Heart left ventricle (tissue), 16 donors: ENCODE measurements at regions not wholly inside any gene's neighbourhood (a gene's known extent, or its start where the extent isn't known, plus 50 kb on each side); places are given as distances from the start of the nearest gene placed in this dataset.

Source experiments
- ATAC-seq, 4 donors: fragments of 200-7000 bp; cut with Tn5 transposase; one replicate each; pipeline ENCODE4 v1.9.1; 2020 to 2022; ENCODE audit warnings: moderate library complexity in 4 of 4, mild to moderate bottlenecking in 3 of 4, moderate number of reproducible peaks in 1 of 4
- DNase-seq, 5 donors: peaks; one replicate each; pipeline ENCODE4 v3.0.0-alpha.2; 2020
- H3K27ac ChIP-seq, 12 donors: fragments of 200-600 bp; sonication (generic) in 4 of 12; one replicate each; pipeline versions ENCODE4 v1.5.0 to v1.8.0; 2016 to 2022; ENCODE audit warnings: mild to moderate bottlenecking in 2 of 12
- H3K27me3 ChIP-seq, 9 donors: fragments of 200-600 bp; sonication (generic) in 2 of 9; one replicate each; pipeline versions ENCODE4 v1.5.1 to v1.8.0; 2016 to 2022; ENCODE audit warnings: mild to moderate bottlenecking in 3 of 9
- H3K36me3 ChIP-seq, 9 donors: fragments of 200-600 bp; sonication (generic) in 2 of 9; one replicate each; pipeline versions ENCODE4 v1.5.0 to v1.8.0; 2018 to 2022; ENCODE audit warnings: mild to moderate bottlenecking in 2 of 9
- H3K4me1 ChIP-seq, 12 donors: fragments of 200-600 bp; sonication (generic) in 4 of 12; one replicate each; pipeline versions ENCODE4 v1.5.0 to v1.8.0; 2016 to 2022; ENCODE audit warnings: mild to moderate bottlenecking in 3 of 12
- H3K4me3 ChIP-seq, 12 donors: fragments of 200-600 bp; sonication (generic) in 4 of 12; one replicate each; pipeline versions ENCODE4 v1.5.0 to v1.8.0; 2017 to 2022; ENCODE audit warnings: mild to moderate bottlenecking in 9 of 12, moderate library complexity in 4 of 12
- H3K9me3 ChIP-seq, 12 donors: fragments of 200-600 bp; sonication (generic) in 4 of 12; one replicate each; pipeline versions ENCODE4 v1.5.0 to v1.8.0; 2016 to 2022; ENCODE audit warnings: mild to moderate bottlenecking in 1 of 12
- POLR2A ChIP-seq, 2 donors: fragments of 450-650 bp; IDR thresholded peaks; one replicate each; pipeline ENCODE4 v1.6.1; 2017; ENCODE audit warnings: antibody characterized with exemption in 2 of 2, mild to moderate bottlenecking in 2 of 2, moderate library complexity in 2 of 2
- WGBS, 4 donors: extraction: QIAGEN DNeasy Blood & Tissue Kit in 2 of 4; methylation state at CpG; one replicate each; pipeline versions ENCODE4 v1.1.5 to v1.1.7; 2013 to 2018; 5-methylcytosine and 5-hydroxymethylcytosine counted together
- intact Hi-C, 10 donors: fragments of 100-400 bp; cut with DNase I; formaldehyde crosslinking; loops; one replicate each; pipeline versions ENCODE4 v1.11.1 to v1.14.2; 2022
- TF ChIP-seq, protein P1 (sequence below), 12 donors: fragments of 200-600 bp; sonication (generic) in 4 of 12; IDR thresholded peaks; one replicate each; pipeline versions ENCODE4 v1.5.0 to v1.8.0; 2018 to 2022; ENCODE audit warnings: antibody characterized with exemption in 12 of 12, mild to moderate bottlenecking in 5 of 12
- donor health status: ischemic (EF 13 %, LVEDD 7.1; RV severe dilation, severe dysfunction).
- donor health status: healthy with polysubstance abuse.
- donor health status: DM: no; HTN: yes; CAD: no.
- donor health status: DM: no; HTN: no; CAD: no.
- donor health status: ischemic (EF 25% LVEDD 6.9; RV normal size, moderate dysfunction).
- donor health status: ischemic (EF 25% LVEDD 5.7; RV mildly dilated, moderate dysfunction).
- donor health status: healthy.
- donor health status: DM: yes; HTN: yes; CAD: no.
- donor health status: ischemic (EF 35%, LVEDD 5.7; RV mildly dilated, moderate dysfunction).
- donor health status: nonischemic (EF 11% LVEDD 7.7; RV severe dilation, severe dysfunction).
- donor health status: DM: yes; HTN: yes; CAD: no.
- donor health status: PGD.
- donor health status: ischemic (EF 29% LVEDD 5.4; RV normal size, mild dysfunction).
- donor health status: nonischemic (EF 23%, LVEDD 6.1; RV moderate dilation, normal function).

DNA sequence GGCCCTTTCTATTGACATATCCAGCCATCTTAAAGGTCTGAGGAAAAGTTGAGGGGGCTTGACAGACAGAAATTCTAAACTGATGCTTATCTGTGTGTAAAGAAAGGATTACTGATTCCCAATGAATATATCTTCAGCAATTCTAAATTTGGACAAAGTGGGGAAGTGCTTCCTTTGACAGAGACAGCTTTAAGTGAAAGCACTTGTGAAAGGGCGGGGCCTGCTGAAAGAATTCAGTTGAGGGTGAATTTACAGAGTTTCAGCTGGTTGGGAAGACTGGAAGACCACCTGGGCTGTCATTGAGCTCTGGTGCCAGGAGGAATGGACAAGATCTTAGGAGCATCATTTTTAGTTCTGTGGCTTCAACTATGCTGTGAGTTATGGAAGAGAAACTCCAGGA, 412.5 kb upstream of the OR4E1 start:
- Histone ChIP-seq H3K27ac (no peak overlapping the region), H3K9me3 (no peaks in the 10 kb centered on the region), H3K4me3 (no peak overlapping the region), H3K27me3 (no peaks in the 10 kb centered on the region), H3K36me3 (no peaks in the 10 kb centered on the region), H3K4me1 (peaks cover 0 to 5% (median 0%) of the 10 kb centered on the region in 12 donors)
- DNase-seq (no peak), ATAC-seq (no peak)
- intact Hi-C loops, result no loop called here
- no peak for TF ChIP-seq POLR2A (IDR thresholded peaks at IDR 0.05)
- TF ChIP-seq, protein P1, sequence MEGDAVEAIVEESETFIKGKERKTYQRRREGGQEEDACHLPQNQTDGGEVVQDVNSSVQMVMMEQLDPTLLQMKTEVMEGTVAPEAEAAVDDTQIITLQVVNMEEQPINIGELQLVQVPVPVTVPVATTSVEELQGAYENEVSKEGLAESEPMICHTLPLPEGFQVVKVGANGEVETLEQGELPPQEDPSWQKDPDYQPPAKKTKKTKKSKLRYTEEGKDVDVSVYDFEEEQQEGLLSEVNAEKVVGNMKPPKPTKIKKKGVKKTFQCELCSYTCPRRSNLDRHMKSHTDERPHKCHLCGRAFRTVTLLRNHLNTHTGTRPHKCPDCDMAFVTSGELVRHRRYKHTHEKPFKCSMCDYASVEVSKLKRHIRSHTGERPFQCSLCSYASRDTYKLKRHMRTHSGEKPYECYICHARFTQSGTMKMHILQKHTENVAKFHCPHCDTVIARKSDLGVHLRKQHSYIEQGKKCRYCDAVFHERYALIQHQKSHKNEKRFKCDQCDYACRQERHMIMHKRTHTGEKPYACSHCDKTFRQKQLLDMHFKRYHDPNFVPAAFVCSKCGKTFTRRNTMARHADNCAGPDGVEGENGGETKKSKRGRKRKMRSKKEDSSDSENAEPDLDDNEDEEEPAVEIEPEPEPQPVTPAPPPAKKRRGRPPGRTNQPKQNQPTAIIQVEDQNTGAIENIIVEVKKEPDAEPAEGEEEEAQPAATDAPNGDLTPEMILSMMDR (IDR thresholded peaks at IDR 0.05), result no peak
- WGBS, 4 donors, result 79 to 91% (median 86%) methylated on average over 1 of the region's 1 CpG

DNA sequence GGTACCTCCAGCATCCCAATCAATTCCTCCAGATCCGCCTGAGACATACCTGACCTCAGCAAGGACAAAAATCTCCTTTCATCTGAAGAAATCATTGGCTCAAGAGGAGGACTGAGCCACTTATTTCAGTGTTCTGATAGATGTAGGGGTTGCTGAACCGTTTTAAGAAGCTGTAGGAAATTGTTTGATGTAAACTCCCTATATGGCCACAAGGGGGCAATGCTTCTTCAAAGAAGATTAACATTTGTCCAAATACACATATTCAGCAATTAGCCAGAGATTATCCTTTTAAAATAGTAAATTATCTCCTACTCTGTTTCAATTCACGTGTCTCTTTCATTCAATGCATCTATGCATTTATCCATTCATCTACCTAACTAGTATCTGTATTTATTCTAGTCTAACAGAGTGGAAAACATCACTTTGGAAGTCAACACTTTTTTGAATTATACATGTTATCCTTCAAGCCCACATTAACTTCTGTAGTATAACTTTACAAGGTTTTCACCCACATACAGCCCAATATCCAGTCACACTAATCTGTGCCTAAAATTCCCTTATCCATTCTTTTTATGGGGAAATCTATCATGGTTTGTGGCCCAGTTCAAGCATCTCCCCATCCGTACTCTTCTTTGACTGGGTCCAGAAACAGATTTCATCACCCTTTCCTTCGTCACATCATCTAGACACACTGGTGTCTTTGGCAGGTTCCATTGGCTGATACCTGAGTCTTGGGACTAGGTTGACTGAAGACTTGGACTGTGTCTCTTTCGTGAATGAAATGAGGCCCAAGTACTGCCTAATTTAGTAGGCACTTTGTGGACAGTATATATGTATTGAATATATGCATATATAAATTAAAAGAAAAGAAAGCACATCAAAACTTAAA, 411.0 kb upstream of the OR4E1 start:
- no peak for ATAC-seq
- Histone ChIP-seq H3K4me3 (no peak overlapping the region), H3K9me3 (no peaks in the 10 kb centered on the region), H3K4me1 (peaks cover 0 to 5% (median 0%) of the 10 kb centered on the region in 12 donors), H3K27me3 (no peaks in the 10 kb centered on the region), H3K27ac (no peak overlapping the region), H3K36me3 (no peaks in the 10 kb centered on the region)
- TF ChIP-seq, protein P1 (IDR thresholded peaks at IDR 0.05), result peak; percentile 61 to 88 (median 76)
- no peak for TF ChIP-seq POLR2A (IDR thresholded peaks at IDR 0.05)
- intact Hi-C loops, result no loop called here
- DNase-seq, result no peak
- WGBS, 4 donors, result 41 to 45% (median 43%) methylated on average over 6 of the region's 6 CpGs

DNA sequence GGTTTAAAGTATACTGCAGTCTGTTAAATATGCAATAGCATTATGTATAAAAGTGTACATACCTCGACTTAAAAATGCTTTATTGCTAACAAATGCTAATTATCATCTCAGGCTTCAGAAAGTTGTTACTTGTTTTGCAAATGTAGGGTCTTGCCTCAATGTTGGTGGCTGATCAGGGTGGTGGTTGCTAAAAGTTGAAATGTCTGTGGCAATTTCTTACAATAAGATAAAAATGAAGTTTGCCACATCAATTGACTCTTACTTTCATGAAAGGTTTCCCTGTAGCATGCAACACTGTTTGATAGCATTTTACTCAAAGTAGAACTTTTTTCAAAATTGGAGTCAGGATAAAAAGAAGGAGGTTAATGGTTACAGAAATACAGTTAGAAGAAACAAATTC, 407.7 kb upstream of the OR4E1 start:
- intact Hi-C loops, result no loop called here
- Histone ChIP-seq H3K27me3 (no peaks in the 10 kb centered on the region), H3K36me3 (no peaks in the 10 kb centered on the region), H3K4me1 (no peaks in the 10 kb centered on the region), H3K9me3 (no peaks in the 10 kb centered on the region), H3K27ac (no peak overlapping the region), H3K4me3 (no peak overlapping the region)
- TF ChIP-seq POLR2A (IDR thresholded peaks at IDR 0.05), result no peak
- TF ChIP-seq, protein P1 (IDR thresholded peaks at IDR 0.05), result no peak
- DNase-seq (no peak), ATAC-seq (no peak)
- WGBS, 4 donors, result 25 to 49% (median 33%) methylated on average over 1 of the region's 1 CpG

DNA sequence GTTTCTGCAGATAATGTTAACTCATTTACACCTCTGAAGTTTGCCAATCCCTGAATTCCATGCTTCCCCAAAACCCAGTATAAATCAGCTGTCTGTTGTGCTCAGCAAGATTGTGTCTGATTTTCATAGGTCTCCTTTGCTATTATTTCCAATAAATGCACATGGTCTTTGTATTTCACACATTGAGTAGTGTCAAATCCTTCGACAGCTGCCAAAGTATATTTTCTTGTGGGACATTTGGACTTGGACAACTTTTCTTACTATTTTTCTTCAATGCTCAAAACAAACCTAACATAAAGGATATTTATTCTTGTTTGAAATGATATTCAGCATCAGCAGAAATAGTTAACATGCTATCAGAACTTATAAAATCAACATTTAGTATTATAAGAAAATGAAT, 406.1 kb upstream of the OR4E1 start:
- DNase-seq, result no peak
- no peaks in the 10 kb centered on the region for H3K27me3 ChIP-seq
- no peak overlapping the region for H3K27ac ChIP-seq
- intact Hi-C loops, result no loop called here
- no peak for ATAC-seq
- no peaks in the 10 kb centered on the region for H3K9me3 ChIP-seq
- H3K4me3 ChIP-seq, result no peak overlapping the region
- TF ChIP-seq POLR2A (IDR thresholded peaks at IDR 0.05), result no peak
- TF ChIP-seq, protein P1 (IDR thresholded peaks at IDR 0.05), result no peak
- no peaks in the 10 kb centered on the region for H3K36me3 ChIP-seq
- 63 to 77% (median 71%) methylated on average over 1 of the region's 1 CpG for WGBS, 4 donors
- no peaks in the 10 kb centered on the region for H3K4me1 ChIP-seq
